GM12878 (cell line): ENCODE measurements at regions not wholly inside any gene's neighbourhood (a gene's known extent, or its start where the extent isn't known, plus 50 kb on each side); places are given as distances from the start of the nearest gene placed in this dataset.

Source experiments
- CREB1 ChIP-seq: IDR thresholded peaks from 2 replicates; pipeline ENCODE4 v1.6.1; 2012; ENCODE audit warnings: low read depth, mild to moderate bottlenecking, inconsistent platforms
- CTCF ChIP-seq, 3 experiments: IDR thresholded peaks in 2 of 3; conservative IDR thresholded peaks in 1 of 3; 2 replicates each; pipeline ENCODE4 v1.5.1; 2011; ENCODE audit warnings: low read depth in 3 of 3, low read length in 3 of 3, mild to moderate bottlenecking in 3 of 3, control low read depth in 2 of 3, moderate library complexity in 2 of 3, inconsistent platforms in 1 of 3, mixed read lengths in 1 of 3; ENCODE audit not compliant: control insufficient read depth in 2 of 3, insufficient read depth in 1 of 3; ENCODE audit errors: extremely low read depth in 1 of 3
- GABPA ChIP-seq: IDR thresholded peaks from 2 replicates; pipeline ENCODE4 v1.6.1; 2014; ENCODE audit warnings: antibody characterized with exemption, low read depth, mild to moderate bottlenecking, inconsistent platforms
- MYC ChIP-seq: IDR thresholded peaks from 2 replicates; pipeline ENCODE4 v1.6.1; 2011; ENCODE audit warnings: mild to moderate bottlenecking, low read length, moderate library complexity, inconsistent platforms; ENCODE audit not compliant: insufficient read depth, insufficient replicate concordance, insufficient read length, severe bottlenecking
- POLR2A ChIP-seq: IDR thresholded peaks from 2 replicates; pipeline ENCODE4 v1.6.1; 2011; ENCODE audit warnings: low read depth, mild to moderate bottlenecking, low read length
- YY1 ChIP-seq: IDR thresholded peaks from 2 replicates; pipeline ENCODE4 v1.6.1; 2011; ENCODE audit warnings: low read depth, mild to moderate bottlenecking, low read length
- ZNF274 ChIP-seq: IDR thresholded peaks from one replicate; pipeline ENCODE4 v1.8.0; 2011; ENCODE audit not compliant: insufficient read length, insufficient read depth
- ZSCAN29 ChIP-seq: fragments of 450-650 bp; IDR thresholded peaks from 2 replicates; pipeline ENCODE4 v1.6.1; 2017; ENCODE audit warnings: mild to moderate bottlenecking, moderate library complexity

GRCh38 chr3:94336046-94336753, 273.3 kb downstream of the NSUN3 start:
- TF ChIP-seq ZSCAN29: no peak
- no peak for TF ChIP-seq MYC
- no peak for TF ChIP-seq CREB1
- no peak for TF ChIP-seq YY1
- no peak for TF ChIP-seq ZNF274
- no peak for TF ChIP-seq POLR2A
- peak in 2 of 3 experiments; percentile 17 to 59; a peak in 3 of 6 replicates for TF ChIP-seq CTCF (IDR thresholded peaks at IDR 0.05 in 2 of 3, conservative IDR thresholded peaks at IDR 0.05 in 1 of 3; ENCODE audit: control insufficient read depth in 2 of 3, extremely low read depth in 1 of 3, insufficient read depth in 1 of 3, low read depth in 3 of 3, low read length in 3 of 3)
- TF ChIP-seq GABPA: no peak
